Nephron (organoid): ENCODE measurements at regions not wholly inside any gene's neighbourhood (a gene's known extent, or its start where the extent isn't known, plus 50 kb on each side); places are given as distances from the start of the nearest gene placed in this dataset.

Source experiments
- H3K27ac Mint-ChIP-seq, 3 experiments: 2 replicates each; pipeline ENCODE4 v1.8.0; 2020; ENCODE audit warnings: mixed read lengths in 3 of 3, mild to moderate bottlenecking in 2 of 3, moderate library complexity in 1 of 3
- H3K27me3 Mint-ChIP-seq: 2 replicates; pipeline ENCODE4 v1.8.0; 2021; ENCODE audit warnings: low read depth, mild to moderate bottlenecking, moderate library complexity, mixed read lengths
- H3K36me3 Mint-ChIP-seq: 2 replicates; pipeline ENCODE4 v1.8.0; 2020; ENCODE audit warnings: low read depth, mixed read lengths
- H3K4me1 Mint-ChIP-seq: 2 replicates; pipeline ENCODE4 v1.8.0; 2020; ENCODE audit warnings: mixed read lengths
- H3K4me3 Mint-ChIP-seq, 3 experiments: 2 replicates each; pipeline ENCODE4 v1.8.0; 2020; ENCODE audit warnings: mild to moderate bottlenecking in 3 of 3, mixed read lengths in 3 of 3, moderate library complexity in 2 of 3
- H3K9me3 Mint-ChIP-seq: 2 replicates; pipeline ENCODE4 v1.8.0; 2020; ENCODE audit warnings: mixed read lengths
- TF ChIP-seq, protein P1 (sequence below), 3 experiments: fragments of 200-600 bp; sonication (generic); IDR thresholded peaks; one replicate each; pipeline ENCODE4 v1.5.0; 2021; ENCODE audit warnings: antibody characterized with exemption in 3 of 3; ENCODE audit not compliant: unreplicated experiment in 3 of 3

GRCh38 chr11:26131406-26131805 lies 200.5 kb upstream of the ANO3 start:
- Mint-ChIP-seq H3K27me3 (no peaks in the 10 kb centered on the region), H3K4me3 (no peak overlapping the region), H3K27ac (no peak overlapping the region), H3K36me3 (no peaks in the 10 kb centered on the region), H3K9me3 (no peaks in the 10 kb centered on the region), H3K4me1 (no peaks in the 10 kb centered on the region)
- TF ChIP-seq, protein P1, sequence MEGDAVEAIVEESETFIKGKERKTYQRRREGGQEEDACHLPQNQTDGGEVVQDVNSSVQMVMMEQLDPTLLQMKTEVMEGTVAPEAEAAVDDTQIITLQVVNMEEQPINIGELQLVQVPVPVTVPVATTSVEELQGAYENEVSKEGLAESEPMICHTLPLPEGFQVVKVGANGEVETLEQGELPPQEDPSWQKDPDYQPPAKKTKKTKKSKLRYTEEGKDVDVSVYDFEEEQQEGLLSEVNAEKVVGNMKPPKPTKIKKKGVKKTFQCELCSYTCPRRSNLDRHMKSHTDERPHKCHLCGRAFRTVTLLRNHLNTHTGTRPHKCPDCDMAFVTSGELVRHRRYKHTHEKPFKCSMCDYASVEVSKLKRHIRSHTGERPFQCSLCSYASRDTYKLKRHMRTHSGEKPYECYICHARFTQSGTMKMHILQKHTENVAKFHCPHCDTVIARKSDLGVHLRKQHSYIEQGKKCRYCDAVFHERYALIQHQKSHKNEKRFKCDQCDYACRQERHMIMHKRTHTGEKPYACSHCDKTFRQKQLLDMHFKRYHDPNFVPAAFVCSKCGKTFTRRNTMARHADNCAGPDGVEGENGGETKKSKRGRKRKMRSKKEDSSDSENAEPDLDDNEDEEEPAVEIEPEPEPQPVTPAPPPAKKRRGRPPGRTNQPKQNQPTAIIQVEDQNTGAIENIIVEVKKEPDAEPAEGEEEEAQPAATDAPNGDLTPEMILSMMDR (IDR thresholded peaks at IDR 0.05; ENCODE audit: unreplicated experiment in 3 of 3): no peak

- H3K27ac Mint-ChIP-seq: no peak overlapping the region
- H3K27me3 Mint-ChIP-seq: no peaks in the 10 kb centered on the region
- no peaks in the 10 kb centered on the region for H3K36me3 Mint-ChIP-seq
- H3K9me3 Mint-ChIP-seq: no peaks in the 10 kb centered on the region
- TF ChIP-seq, protein P1 (IDR thresholded peaks at IDR 0.05; ENCODE audit: unreplicated experiment in 3 of 3): no peak
- no peaks in the 10 kb centered on the region for H3K4me1 Mint-ChIP-seq
- H3K4me3 Mint-ChIP-seq: no peak overlapping the region
Measured at GRCh38 chr11:26134053-26134452, 197.9 kb upstream of the ANO3 start.

GRCh38 chr11:26134481-26135355 lies 197.2 kb upstream of the ANO3 start:
- Mint-ChIP-seq H3K9me3 (no peaks in the 10 kb centered on the region), H3K27me3 (no peaks in the 10 kb centered on the region), H3K4me1 (no peaks in the 10 kb centered on the region), H3K36me3 (no peaks in the 10 kb centered on the region), H3K27ac (no peak overlapping the region), H3K4me3 (no peak overlapping the region)
- TF ChIP-seq, protein P1 (IDR thresholded peaks at IDR 0.05; ENCODE audit: unreplicated experiment in 3 of 3): peak; percentile 52 to 55 (median 54)

GRCh38 chr11:26137651-26138050 lies 194.3 kb upstream of the ANO3 start:
- H3K4me1 Mint-ChIP-seq: no peaks in the 10 kb centered on the region
- H3K4me3 Mint-ChIP-seq: no peak overlapping the region
- no peaks in the 10 kb centered on the region for H3K36me3 Mint-ChIP-seq
- TF ChIP-seq, protein P1 (IDR thresholded peaks at IDR 0.05; ENCODE audit: unreplicated experiment in 3 of 3): no peak
- no peaks in the 10 kb centered on the region for H3K9me3 Mint-ChIP-seq
- no peak overlapping the region for H3K27ac Mint-ChIP-seq
- H3K27me3 Mint-ChIP-seq: no peaks in the 10 kb centered on the region

DNA sequence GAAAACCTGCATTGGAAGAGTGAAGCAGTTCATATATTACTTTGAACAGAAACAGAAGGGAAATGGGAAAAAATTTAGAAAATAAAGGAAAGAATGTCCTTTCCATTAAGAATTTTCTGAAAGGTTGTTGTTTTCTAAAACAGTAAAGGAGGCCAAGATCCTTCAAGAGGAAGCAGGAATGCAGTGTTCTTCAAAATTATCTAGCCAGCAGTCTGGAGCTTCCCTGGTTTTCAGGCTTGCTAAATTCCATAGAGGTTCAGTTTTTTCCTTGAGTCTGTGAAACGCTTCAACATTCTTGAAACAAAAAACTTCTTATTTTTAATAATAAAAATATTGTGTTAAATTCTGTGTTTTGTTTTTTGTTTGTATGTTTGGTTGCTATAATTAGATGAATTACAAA lies 189.0 kb upstream of the ANO3 start:
- Mint-ChIP-seq H3K27me3 (no peaks in the 10 kb centered on the region), H3K9me3 (no peaks in the 10 kb centered on the region), H3K27ac (peak overlapping the region in 1 of 3 experiments; percentile 64), H3K36me3 (no peaks in the 10 kb centered on the region), H3K4me1 (peaks cover 16% of the 10 kb centered on the region), H3K4me3 (no peak overlapping the region)
- TF ChIP-seq, protein P1 (IDR thresholded peaks at IDR 0.05; ENCODE audit: unreplicated experiment in 3 of 3): no peak
